ENCODE measurements at regions not wholly inside any gene's neighbourhood (a gene's known extent, or its start where the extent isn't known, plus 50 kb on each side); places are given as distances from the start of the nearest gene placed in this dataset.

DNA sequence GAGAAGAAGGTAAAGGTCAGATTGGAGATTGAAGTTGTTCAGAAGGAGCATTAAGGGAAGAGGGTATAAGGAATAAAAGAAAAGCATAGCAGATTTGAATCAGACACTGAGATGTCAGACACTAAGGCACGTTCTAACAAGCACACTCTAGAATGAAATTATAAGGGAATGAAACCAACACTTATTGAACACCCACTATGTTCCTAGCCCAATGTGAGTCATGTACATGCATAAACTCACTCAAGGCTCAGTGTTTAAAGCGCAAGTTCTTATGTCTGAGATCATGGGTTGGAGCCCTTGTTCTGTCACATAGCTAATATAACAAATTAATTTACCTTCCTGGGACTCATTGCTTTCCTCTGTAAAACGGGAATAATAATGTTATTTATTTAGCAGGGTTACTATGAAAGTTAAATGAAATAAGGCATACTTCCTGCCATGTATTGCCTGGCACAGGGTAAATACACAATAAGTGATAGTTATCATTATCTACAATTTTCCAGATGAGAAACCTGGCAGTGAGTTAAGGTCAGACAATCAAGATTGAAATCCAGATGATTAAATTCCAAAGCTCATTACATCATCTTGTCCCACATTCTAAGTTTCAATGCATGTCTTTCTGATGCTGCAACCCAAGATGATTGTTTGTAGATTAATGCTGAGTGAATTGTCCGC is 68.3 kb upstream of the DACH1 start:
- no peak overlapping the region for H3K4me3 ChIP-seq (ENCODE audit: insufficient read depth, low read length, poor library complexity, severe bottlenecking)
- TF ChIP-seq, protein P1, sequence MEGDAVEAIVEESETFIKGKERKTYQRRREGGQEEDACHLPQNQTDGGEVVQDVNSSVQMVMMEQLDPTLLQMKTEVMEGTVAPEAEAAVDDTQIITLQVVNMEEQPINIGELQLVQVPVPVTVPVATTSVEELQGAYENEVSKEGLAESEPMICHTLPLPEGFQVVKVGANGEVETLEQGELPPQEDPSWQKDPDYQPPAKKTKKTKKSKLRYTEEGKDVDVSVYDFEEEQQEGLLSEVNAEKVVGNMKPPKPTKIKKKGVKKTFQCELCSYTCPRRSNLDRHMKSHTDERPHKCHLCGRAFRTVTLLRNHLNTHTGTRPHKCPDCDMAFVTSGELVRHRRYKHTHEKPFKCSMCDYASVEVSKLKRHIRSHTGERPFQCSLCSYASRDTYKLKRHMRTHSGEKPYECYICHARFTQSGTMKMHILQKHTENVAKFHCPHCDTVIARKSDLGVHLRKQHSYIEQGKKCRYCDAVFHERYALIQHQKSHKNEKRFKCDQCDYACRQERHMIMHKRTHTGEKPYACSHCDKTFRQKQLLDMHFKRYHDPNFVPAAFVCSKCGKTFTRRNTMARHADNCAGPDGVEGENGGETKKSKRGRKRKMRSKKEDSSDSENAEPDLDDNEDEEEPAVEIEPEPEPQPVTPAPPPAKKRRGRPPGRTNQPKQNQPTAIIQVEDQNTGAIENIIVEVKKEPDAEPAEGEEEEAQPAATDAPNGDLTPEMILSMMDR (IDR thresholded peaks at IDR 0.05; ENCODE audit: insufficient read depth, low read length, poor library complexity, severe bottlenecking): no peak
- no peak for TF ChIP-seq EZH2phosphoT487 (conservative IDR thresholded peaks at IDR 0.05; ENCODE audit: low read length)
- no peaks in the 10 kb centered on the region for H3F3A ChIP-seq (ENCODE audit: insufficient read depth)
- H3K9me2 ChIP-seq (replicated peaks; ENCODE audit: insufficient read depth, low read length): no peaks in the 10 kb centered on the region
- H3K9ac ChIP-seq (ENCODE audit: low read length): no peak overlapping the region
- H4K20me1 ChIP-seq (ENCODE audit: low read depth, low read length): no peaks in the 10 kb centered on the region
- no peak overlapping the region for H3K4me2 ChIP-seq (ENCODE audit: low read depth, low read length, poor library complexity, severe bottlenecking)
- no peak overlapping the region for H3K27ac ChIP-seq (ENCODE audit: low read depth, low read length)
- no peaks in the 10 kb centered on the region for H3K9me3 ChIP-seq (ENCODE audit: insufficient read depth, low read length)
- no peaks in the 10 kb centered on the region for H3K79me2 ChIP-seq (ENCODE audit: insufficient read depth, low read length)
- H3K27me3 ChIP-seq (ENCODE audit: low read length): no peaks in the 10 kb centered on the region
- no peaks in the 10 kb centered on the region for H3K36me3 ChIP-seq (ENCODE audit: low read length)
- no peak overlapping the region for H2AFZ ChIP-seq (ENCODE audit: low read depth, low read length, severe bottlenecking)

DNA sequence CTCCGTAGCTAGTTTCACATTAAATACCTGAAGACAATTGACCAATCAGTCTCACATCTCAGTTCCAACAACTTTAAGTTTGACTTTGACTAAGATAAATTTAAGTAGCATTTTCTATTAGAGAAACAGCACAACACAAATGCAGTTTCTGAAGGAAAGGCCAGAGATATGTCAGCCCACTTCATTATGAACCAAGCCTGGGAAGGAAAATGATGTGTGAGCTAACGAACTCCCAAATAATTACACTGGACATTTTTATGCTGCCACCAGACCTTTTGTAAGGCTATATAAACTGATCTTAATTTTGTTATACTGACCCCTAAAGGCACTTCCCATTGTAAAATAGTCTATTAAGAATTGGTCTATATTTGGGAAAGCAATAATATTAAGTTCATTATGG is 57.9 kb upstream of the DACH1 start:
- H3K27me3 ChIP-seq (ENCODE audit: low read length): no peaks in the 10 kb centered on the region
- no peak overlapping the region for H3K4me2 ChIP-seq (ENCODE audit: low read depth, low read length, poor library complexity, severe bottlenecking)
- H3K27ac ChIP-seq (ENCODE audit: low read depth, low read length): no peak overlapping the region
- H3K9ac ChIP-seq (ENCODE audit: low read length): no peak overlapping the region
- TF ChIP-seq, protein P1 (IDR thresholded peaks at IDR 0.05; ENCODE audit: insufficient read depth, low read length, poor library complexity, severe bottlenecking): no peak
- no peak for TF ChIP-seq EZH2phosphoT487 (conservative IDR thresholded peaks at IDR 0.05; ENCODE audit: low read length)
- H3K9me2 ChIP-seq (replicated peaks; ENCODE audit: insufficient read depth, low read length): no peaks in the 10 kb centered on the region
- no peaks in the 10 kb centered on the region for H3K36me3 ChIP-seq (ENCODE audit: low read length)
- H3K4me3 ChIP-seq (ENCODE audit: insufficient read depth, low read length, poor library complexity, severe bottlenecking): no peak overlapping the region
- H4K20me1 ChIP-seq (ENCODE audit: low read depth, low read length): no peaks in the 10 kb centered on the region
- H2AFZ ChIP-seq (ENCODE audit: low read depth, low read length, severe bottlenecking): no peak overlapping the region
- no peaks in the 10 kb centered on the region for H3F3A ChIP-seq (ENCODE audit: insufficient read depth)
- H3K79me2 ChIP-seq (ENCODE audit: insufficient read depth, low read length): no peaks in the 10 kb centered on the region
- no peaks in the 10 kb centered on the region for H3K9me3 ChIP-seq (ENCODE audit: insufficient read depth, low read length)

DNA sequence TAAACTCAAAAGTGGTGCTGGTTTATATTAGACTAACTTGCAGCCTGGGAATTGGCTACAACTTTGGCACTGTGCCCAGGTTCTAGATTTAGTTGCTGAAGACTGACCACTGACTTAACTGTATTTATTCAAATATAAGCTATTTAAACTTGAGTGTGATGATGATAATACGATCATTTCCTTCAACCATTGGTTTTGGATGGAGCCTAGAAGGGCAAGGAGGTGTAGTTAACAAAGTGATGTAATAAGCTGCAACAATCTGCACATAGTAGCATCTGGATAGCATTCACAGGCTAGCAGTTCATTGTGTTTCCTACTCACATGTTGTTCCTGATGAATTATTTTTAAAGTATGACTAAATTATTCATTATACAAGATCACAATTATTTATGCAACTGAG is 55.2 kb upstream of the DACH1 start:
- Histone ChIP-seq H3K4me3 (ENCODE audit: insufficient read depth, low read length, poor library complexity, severe bottlenecking) (no peak overlapping the region), H3K9me2 (replicated peaks; ENCODE audit: insufficient read depth, low read length) (no peaks in the 10 kb centered on the region)
- no peak for TF ChIP-seq EZH2phosphoT487 (conservative IDR thresholded peaks at IDR 0.05; ENCODE audit: low read length)
- TF ChIP-seq, protein P1 (IDR thresholded peaks at IDR 0.05; ENCODE audit: insufficient read depth, low read length, poor library complexity, severe bottlenecking): no peak

More for the DNA sequence above, 55.2 kb upstream of the DACH1 start:
- H3F3A ChIP-seq (ENCODE audit: insufficient read depth): no peaks in the 10 kb centered on the region
- no peaks in the 10 kb centered on the region for H3K36me3 ChIP-seq (ENCODE audit: low read length)
- no peak overlapping the region for H3K27ac ChIP-seq (ENCODE audit: low read depth, low read length)
- no peak overlapping the region for H3K4me2 ChIP-seq (ENCODE audit: low read depth, low read length, poor library complexity, severe bottlenecking)
- no peaks in the 10 kb centered on the region for H3K79me2 ChIP-seq (ENCODE audit: insufficient read depth, low read length)
- H3K9ac ChIP-seq (ENCODE audit: low read length): no peak overlapping the region
- no peaks in the 10 kb centered on the region for H3K27me3 ChIP-seq (ENCODE audit: low read length)
- no peaks in the 10 kb centered on the region for H3K9me3 ChIP-seq (ENCODE audit: insufficient read depth, low read length)
- no peaks in the 10 kb centered on the region for H4K20me1 ChIP-seq (ENCODE audit: low read depth, low read length)
- no peak overlapping the region for H2AFZ ChIP-seq (ENCODE audit: low read depth, low read length, severe bottlenecking)

Measured in SU-DHL-6 (cell line).